ENCODE measurements at regions not wholly inside any gene's neighbourhood (a gene's known extent, or its start where the extent isn't known, plus 50 kb on each side); places are given as distances from the start of the nearest gene placed in this dataset.

GRCh38 chr5:2177244-2177643, 294.5 kb upstream of the IRX4 start:
- DNase-seq (ENCODE audit: low read depth in 1 of 2, low spot score in 1 of 2) = no peak

- no peak for DNase-seq (ENCODE audit: low read depth in 1 of 2, low spot score in 1 of 2)
These were observed 293.9 kb upstream of the IRX4 start for GRCh38 chr5:2176581-2176980.

- DNase-seq (ENCODE audit: low read depth in 1 of 2, low spot score in 1 of 2) = no peak
These were observed 293.2 kb upstream of the IRX4 start for GRCh38 chr5:2175842-2176404.

GRCh38 chr5:2175041-2175440, 292.3 kb upstream of the IRX4 start:
- DNase-seq (ENCODE audit: low read depth in 1 of 2, low spot score in 1 of 2) = no peak

- no peak for DNase-seq (ENCODE audit: low read depth in 1 of 2, low spot score in 1 of 2)
These were observed 291.8 kb upstream of the IRX4 start for GRCh38 chr5:2174538-2174937.

- no peak for DNase-seq (ENCODE audit: low read depth in 1 of 2, low spot score in 1 of 2)
These were observed 290.6 kb upstream of the IRX4 start for GRCh38 chr5:2173151-2173834.

- no peak for DNase-seq (ENCODE audit: low read depth in 1 of 2, low spot score in 1 of 2)
These were observed 289.7 kb upstream of the IRX4 start for GRCh38 chr5:2172471-2172870.

- no peak for DNase-seq (ENCODE audit: low read depth in 1 of 2, low spot score in 1 of 2)
These were observed 288.0 kb upstream of the IRX4 start for GRCh38 chr5:2170761-2171160.

- DNase-seq (ENCODE audit: low read depth in 1 of 2, low spot score in 1 of 2) = no peak
These were observed 287.4 kb upstream of the IRX4 start for GRCh38 chr5:2169850-2170760.

- DNase-seq (ENCODE audit: low read depth in 1 of 2, low spot score in 1 of 2) = no peak
These were observed 286.7 kb upstream of the IRX4 start for GRCh38 chr5:2169430-2169808.

- no peak for DNase-seq (ENCODE audit: low read depth in 1 of 2, low spot score in 1 of 2)
These were observed 286.1 kb upstream of the IRX4 start for GRCh38 chr5:2168601-2169429.

GRCh38 chr5:2167671-2168070, 284.9 kb upstream of the IRX4 start:
- DNase-seq (ENCODE audit: low read depth in 1 of 2, low spot score in 1 of 2) = no peak

- no peak for DNase-seq (ENCODE audit: low read depth in 1 of 2, low spot score in 1 of 2)
These were observed 284.3 kb upstream of the IRX4 start for GRCh38 chr5:2166979-2167377.

- no peak for DNase-seq (ENCODE audit: low read depth in 1 of 2, low spot score in 1 of 2)
These were observed 283.7 kb upstream of the IRX4 start for GRCh38 chr5:2166306-2166978.

GRCh38 chr5:2165615-2166305, 283.0 kb upstream of the IRX4 start:
- DNase-seq (ENCODE audit: low read depth in 1 of 2, low spot score in 1 of 2) = no peak

- no peak for DNase-seq (ENCODE audit: low read depth in 1 of 2, low spot score in 1 of 2)
These were observed 282.5 kb upstream of the IRX4 start for GRCh38 chr5:2165203-2165602.

- no peak for DNase-seq (ENCODE audit: low read depth in 1 of 2, low spot score in 1 of 2)
These were observed 281.9 kb upstream of the IRX4 start for GRCh38 chr5:2164586-2164985.

GRCh38 chr5:2163940-2164490, 281.3 kb upstream of the IRX4 start:
- no peak for DNase-seq (ENCODE audit: low read depth in 1 of 2, low spot score in 1 of 2)

- no peak for DNase-seq (ENCODE audit: low read depth in 1 of 2, low spot score in 1 of 2)
These were observed 280.5 kb upstream of the IRX4 start for GRCh38 chr5:2163060-2163856.
